HepG2 (cell line): ENCODE measurements at regions not wholly inside any gene's neighbourhood (a gene's known extent, or its start where the extent isn't known, plus 50 kb on each side); places are given as distances from the start of the nearest gene placed in this dataset.

Source experiments
- ELF1 ChIP-seq: sonication (generic); formaldehyde crosslinking; IDR thresholded peaks from 2 replicates; pipeline ENCODE4 v1.4.0; 2020; ENCODE audit warnings: missing genetic modification reagents
- EZH2 ChIP-seq: conservative IDR thresholded peaks from 2 replicates; pipeline ENCODE4 v1.6.1; 2012; ENCODE audit warnings: mild to moderate bottlenecking, low read depth, low read length, moderate library complexity
- GABPA ChIP-seq, 2 experiments: IDR thresholded peaks; 2 replicates each; pipeline ENCODE4 v1.6.1; 2011 to 2016; ENCODE audit warnings: low read depth in 2 of 2, low read length in 1 of 2, missing biosample characterization in 1 of 2, missing genetic modification characterization in 1 of 2
- HCFC1 ChIP-seq: fragments of 150-350 bp; IDR thresholded peaks from 2 replicates; pipeline ENCODE4 v1.6.1; 2014; ENCODE audit warnings: low read depth, low read length
- RNF219 ChIP-seq: sonication (generic); formaldehyde crosslinking; IDR thresholded peaks from 2 replicates; pipeline ENCODE4 v1.5.0; 2020; ENCODE audit warnings: mild to moderate bottlenecking, missing genetic modification reagents
- ZBTB34 ChIP-seq: sonication (generic); formaldehyde crosslinking; IDR thresholded peaks from 2 replicates; pipeline ENCODE4 v1.8.0; 2022; ENCODE audit warnings: mild to moderate bottlenecking, missing genetic modification reagents
- ZBTB40 ChIP-seq, 2 experiments: fragments of 450-650 bp in 1 of 2; sonication (generic) in 1 of 2; formaldehyde crosslinking in 1 of 2; IDR thresholded peaks; 2 replicates each; pipeline versions ENCODE4 v1.6.1 to v1.8.0; 2016 to 2022; ENCODE audit warnings: antibody characterized with exemption in 1 of 2, mild to moderate bottlenecking in 1 of 2, missing genetic modification reagents in 1 of 2
- ZFY ChIP-seq: sonication (generic); formaldehyde crosslinking; IDR thresholded peaks from 2 replicates; pipeline ENCODE4 v1.4.0; 2020; ENCODE audit warnings: missing genetic modification reagents
- ZNF567 ChIP-seq: sonication (generic); formaldehyde crosslinking; IDR thresholded peaks from 2 replicates; pipeline ENCODE4 v1.8.1; 2023; ENCODE audit warnings: mild to moderate bottlenecking, missing genetic modification reagents, borderline replicate concordance
- ZNF83 ChIP-seq: sonication (generic); formaldehyde crosslinking; IDR thresholded peaks from 2 replicates; pipeline ENCODE4 v1.4.0; 2020; ENCODE audit warnings: missing genetic modification reagents, mild to moderate bottlenecking, borderline replicate concordance
- ZZZ3 ChIP-seq: sonication (generic); formaldehyde crosslinking; IDR thresholded peaks from 2 replicates; pipeline ENCODE4 v1.4.0; 2020; ENCODE audit warnings: missing genetic modification reagents, mild to moderate bottlenecking, borderline replicate concordance

GRCh38 chr11:29527391-29527936, 489.4 kb downstream of the KCNA4 start:
- TF ChIP-seq ZBTB40 (IDR thresholded peaks at IDR 0.05) (no peak), ZBTB40 (CRISPR knock-in tag; IDR thresholded peaks at IDR 0.05) (no peak), HCFC1 (no peak), ZNF567 (CRISPR knock-in tag) (no peak), RNF219 (no peak), ZBTB34 (CRISPR knock-in tag) (no peak), ELF1 (CRISPR knock-in tag) (no peak), EZH2 (no peak), GABPA (IDR thresholded peaks at IDR 0.05; ENCODE audit: low read depth, low read length) (no peak), GABPA (CRISPR knock-in tag; IDR thresholded peaks at IDR 0.05; ENCODE audit: low read depth) (no peak), ZFY (no peak), ZZZ3 (no peak), ZNF83 (CRISPR knock-in tag) (no peak)
